ENCODE measurements at regions not wholly inside any gene's neighbourhood (a gene's known extent, or its start where the extent isn't known, plus 50 kb on each side); places are given as distances from the start of the nearest gene placed in this dataset.
A peak's percentile ranks its signal among the peaks of the same experiment; 100 is the strongest.

DNA sequence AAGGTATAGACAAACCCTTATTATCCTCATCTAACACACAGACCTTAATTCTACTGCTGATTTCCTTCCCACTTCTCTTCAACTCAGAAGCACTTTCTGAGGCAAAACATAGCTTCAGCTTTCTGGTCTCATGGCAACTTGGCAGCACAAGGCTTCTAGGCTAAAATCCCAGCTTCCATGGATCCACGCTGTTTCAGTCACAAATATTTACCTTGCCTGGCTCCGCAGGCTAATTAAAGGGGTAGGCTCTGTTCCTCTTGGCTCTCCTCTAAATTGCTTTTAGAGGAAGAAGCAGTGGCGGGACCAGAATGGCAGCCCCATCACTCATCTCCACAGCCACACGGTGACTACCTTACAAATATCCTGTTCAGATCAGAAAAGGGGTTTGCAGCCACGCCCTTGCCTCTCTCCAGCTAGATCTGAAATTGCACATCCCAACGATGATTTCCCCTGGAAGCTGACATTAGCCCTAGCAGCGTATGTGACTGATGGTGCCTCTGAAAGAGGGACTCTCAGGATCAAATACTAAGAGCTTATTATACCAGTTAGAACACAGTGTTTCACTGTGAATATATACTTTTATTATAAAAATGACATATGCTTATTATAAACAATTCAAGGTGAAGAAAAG lies 221.5 kb upstream of the NUDT4 start:
- no peak overlapping the region for H3K4me3 ChIP-seq
- TF ChIP-seq, protein P1, sequence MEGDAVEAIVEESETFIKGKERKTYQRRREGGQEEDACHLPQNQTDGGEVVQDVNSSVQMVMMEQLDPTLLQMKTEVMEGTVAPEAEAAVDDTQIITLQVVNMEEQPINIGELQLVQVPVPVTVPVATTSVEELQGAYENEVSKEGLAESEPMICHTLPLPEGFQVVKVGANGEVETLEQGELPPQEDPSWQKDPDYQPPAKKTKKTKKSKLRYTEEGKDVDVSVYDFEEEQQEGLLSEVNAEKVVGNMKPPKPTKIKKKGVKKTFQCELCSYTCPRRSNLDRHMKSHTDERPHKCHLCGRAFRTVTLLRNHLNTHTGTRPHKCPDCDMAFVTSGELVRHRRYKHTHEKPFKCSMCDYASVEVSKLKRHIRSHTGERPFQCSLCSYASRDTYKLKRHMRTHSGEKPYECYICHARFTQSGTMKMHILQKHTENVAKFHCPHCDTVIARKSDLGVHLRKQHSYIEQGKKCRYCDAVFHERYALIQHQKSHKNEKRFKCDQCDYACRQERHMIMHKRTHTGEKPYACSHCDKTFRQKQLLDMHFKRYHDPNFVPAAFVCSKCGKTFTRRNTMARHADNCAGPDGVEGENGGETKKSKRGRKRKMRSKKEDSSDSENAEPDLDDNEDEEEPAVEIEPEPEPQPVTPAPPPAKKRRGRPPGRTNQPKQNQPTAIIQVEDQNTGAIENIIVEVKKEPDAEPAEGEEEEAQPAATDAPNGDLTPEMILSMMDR (IDR thresholded peaks at IDR 0.05): no peak
- TF ChIP-seq POLR2A (IDR thresholded peaks at IDR 0.05) (no peak), POLR2AphosphoS5 (IDR thresholded peaks at IDR 0.05) (no peak)
- peaks cover 0 to 11% of the 10 kb centered on the region in 2 donors for H3K9me3 ChIP-seq
- DNase-seq (ENCODE audit: low spot score in 2 of 2): no peak
- no peaks in the 10 kb centered on the region for H3K27me3 ChIP-seq
- H3K27ac ChIP-seq: peak overlapping the region; percentile 43 to 68
- intact Hi-C loops (cut with DNase I; ENCODE audit: low total_unique reads): no loop called here
- H3K4me1 ChIP-seq: no peaks in the 10 kb centered on the region
- H3K36me3 ChIP-seq: no peaks in the 10 kb centered on the region

DNA sequence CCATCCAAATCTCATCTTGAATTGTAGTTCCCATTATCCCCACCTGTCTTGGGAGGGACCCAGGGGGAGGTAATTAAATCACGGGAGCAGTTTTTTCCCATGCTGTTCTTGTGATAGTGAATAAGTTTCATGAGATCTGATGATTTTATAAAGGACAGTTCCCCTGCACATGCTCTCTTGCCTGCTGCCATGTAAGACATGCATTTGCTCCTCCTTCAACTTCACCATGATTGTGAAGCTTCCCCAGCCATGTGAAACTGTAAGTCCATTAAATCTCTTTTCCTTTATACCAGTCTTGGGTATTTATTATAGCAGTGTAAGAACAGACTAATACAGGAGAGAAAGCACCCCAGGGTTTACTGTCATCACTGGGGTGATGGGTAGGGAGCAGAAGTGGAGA lies 220.4 kb upstream of the NUDT4 start:
- peaks cover 0 to 11% of the 10 kb centered on the region in 2 donors for H3K9me3 ChIP-seq
- H3K4me3 ChIP-seq: no peak overlapping the region
- intact Hi-C loops (cut with DNase I; ENCODE audit: low total_unique reads): no loop called here
- no peak for DNase-seq (ENCODE audit: low spot score in 2 of 2)
- no peaks in the 10 kb centered on the region for H3K4me1 ChIP-seq
- H3K27ac ChIP-seq: no peak overlapping the region
- TF ChIP-seq POLR2AphosphoS5 (IDR thresholded peaks at IDR 0.05) (no peak), POLR2A (IDR thresholded peaks at IDR 0.05) (no peak)
- TF ChIP-seq, protein P1 (IDR thresholded peaks at IDR 0.05): no peak
- no peaks in the 10 kb centered on the region for H3K27me3 ChIP-seq
- no peaks in the 10 kb centered on the region for H3K36me3 ChIP-seq

- no peaks in the 10 kb centered on the region for H3K4me1 ChIP-seq
- peaks cover 0 to 11% of the 10 kb centered on the region in 2 donors for H3K9me3 ChIP-seq
- H3K27me3 ChIP-seq: no peaks in the 10 kb centered on the region
- DNase-seq (ENCODE audit: low spot score in 2 of 2): no peak
- TF ChIP-seq POLR2AphosphoS5 (IDR thresholded peaks at IDR 0.05): no peak
- TF ChIP-seq, protein P1 (IDR thresholded peaks at IDR 0.05): no peak
- no peak for TF ChIP-seq POLR2A (IDR thresholded peaks at IDR 0.05)
- H3K27ac ChIP-seq: no peak overlapping the region
- H3K36me3 ChIP-seq: no peaks in the 10 kb centered on the region
- no peak overlapping the region for H3K4me3 ChIP-seq
- intact Hi-C loops (cut with DNase I; ENCODE audit: low total_unique reads): no loop called here
These were observed 219.5 kb upstream of the NUDT4 start for GRCh38 chr12:93158065-93158843.

- no peaks in the 10 kb centered on the region for H3K36me3 ChIP-seq
- H3K9me3 ChIP-seq: no peaks in the 10 kb centered on the region
- H3K27me3 ChIP-seq: no peaks in the 10 kb centered on the region
- TF ChIP-seq POLR2AphosphoS5 (IDR thresholded peaks at IDR 0.05) (no peak), POLR2A (IDR thresholded peaks at IDR 0.05) (no peak)
- TF ChIP-seq, protein P1 (IDR thresholded peaks at IDR 0.05): no peak
- no peak for DNase-seq (ENCODE audit: low spot score in 2 of 2)
- H3K4me3 ChIP-seq: no peak overlapping the region
- H3K27ac ChIP-seq: no peak overlapping the region
- intact Hi-C loops (cut with DNase I; ENCODE audit: low total_unique reads): no loop called here
- no peaks in the 10 kb centered on the region for H3K4me1 ChIP-seq
These were observed 214.3 kb upstream of the NUDT4 start for GRCh38 chr12:93163260-93164036.

All from breast epithelium (tissue), 4 donors.